HepG2 (cell line): ENCODE measurements at regions not wholly inside any gene's neighbourhood (a gene's known extent, or its start where the extent isn't known, plus 50 kb on each side); places are given as distances from the start of the nearest gene placed in this dataset.

ENCODE experiments used
- ATF3 ChIP-seq: sonication (generic); formaldehyde crosslinking; IDR thresholded peaks from 2 replicates; pipeline ENCODE4 v1.4.0; 2020; ENCODE audit warnings: missing genetic modification reagents
- ATF7 ChIP-seq, 2 experiments: fragments of 450-650 bp in 1 of 2; sonication (generic) in 1 of 2; formaldehyde crosslinking in 1 of 2; IDR thresholded peaks; 2 replicates each; pipeline versions ENCODE4 v1.4.0 to v1.6.1; 2016 to 2020; ENCODE audit warnings: antibody characterized with exemption in 1 of 2, mild to moderate bottlenecking in 1 of 2, missing genetic modification reagents in 1 of 2
- FOXA3 ChIP-seq: IDR thresholded peaks from 2 replicates; pipeline ENCODE4 v1.6.1; 2016; ENCODE audit warnings: missing genetic modification reagents, missing compliant biosample characterization
- JUND ChIP-seq: sonication (generic); formaldehyde crosslinking; IDR thresholded peaks from 2 replicates; pipeline ENCODE4 v1.8.0; 2022; ENCODE audit warnings: mild to moderate bottlenecking, missing genetic modification reagents
- PAX8 ChIP-seq: sonication (generic); formaldehyde crosslinking; IDR thresholded peaks from 2 replicates; pipeline ENCODE4 v1.8.0; 2022; ENCODE audit warnings: mild to moderate bottlenecking, missing genetic modification reagents, borderline replicate concordance
- POLR2A ChIP-seq, 2 experiments: IDR thresholded peaks; 2 replicates each; pipeline ENCODE4 v1.6.1; 2011; ENCODE audit warnings: low read depth in 2 of 2, low read length in 2 of 2, mild to moderate bottlenecking in 1 of 2, moderate library complexity in 1 of 2; ENCODE audit not compliant: insufficient read depth in 1 of 2
- TEF ChIP-seq: sonication (generic); formaldehyde crosslinking; IDR thresholded peaks from 2 replicates; pipeline ENCODE4 v1.5.0; 2020; ENCODE audit warnings: missing genetic modification reagents
- ZFP90 ChIP-seq: sonication (generic); formaldehyde crosslinking; IDR thresholded peaks from 2 replicates; pipeline ENCODE4 v1.8.0; 2022; ENCODE audit warnings: missing genetic modification reagents, mild to moderate bottlenecking, inconsistent platforms, borderline replicate concordance
- ZNF589 ChIP-seq: sonication (generic); formaldehyde crosslinking; conservative IDR thresholded peaks from 2 replicates; pipeline ENCODE4 v1.8.0; 2022; ENCODE audit warnings: mild to moderate bottlenecking, moderate library complexity, missing genetic modification reagents
- ZNF747 ChIP-seq: sonication (generic); formaldehyde crosslinking; IDR thresholded peaks from 2 replicates; pipeline ENCODE4 v1.8.1; 2023; ENCODE audit warnings: missing genetic modification reagents, mild to moderate bottlenecking, borderline replicate concordance
- ZNF761 ChIP-seq: sonication (generic); formaldehyde crosslinking; conservative IDR thresholded peaks from 2 replicates; pipeline ENCODE4 v1.4.0; 2020; ENCODE audit warnings: mild to moderate bottlenecking, missing genetic modification reagents
- TF ChIP-seq, protein P1 (sequence below): sonication (generic); formaldehyde crosslinking; IDR thresholded peaks from 2 replicates; pipeline ENCODE4 v1.8.1; 2023; ENCODE audit warnings: missing genetic modification reagents, inconsistent platforms, borderline replicate concordance
- TF ChIP-seq, protein P2 (sequence below): sonication (generic); formaldehyde crosslinking; IDR thresholded peaks from 2 replicates; pipeline ENCODE4 v1.5.1; 2020; ENCODE audit warnings: mild to moderate bottlenecking, missing genetic modification reagents, moderate library complexity
- TF ChIP-seq, protein P3 (sequence below): IDR thresholded peaks from 2 replicates; pipeline ENCODE4 v1.6.1; 2016; ENCODE audit warnings: missing genetic modification reagents, missing compliant biosample characterization

- TF ChIP-seq, protein P1, sequence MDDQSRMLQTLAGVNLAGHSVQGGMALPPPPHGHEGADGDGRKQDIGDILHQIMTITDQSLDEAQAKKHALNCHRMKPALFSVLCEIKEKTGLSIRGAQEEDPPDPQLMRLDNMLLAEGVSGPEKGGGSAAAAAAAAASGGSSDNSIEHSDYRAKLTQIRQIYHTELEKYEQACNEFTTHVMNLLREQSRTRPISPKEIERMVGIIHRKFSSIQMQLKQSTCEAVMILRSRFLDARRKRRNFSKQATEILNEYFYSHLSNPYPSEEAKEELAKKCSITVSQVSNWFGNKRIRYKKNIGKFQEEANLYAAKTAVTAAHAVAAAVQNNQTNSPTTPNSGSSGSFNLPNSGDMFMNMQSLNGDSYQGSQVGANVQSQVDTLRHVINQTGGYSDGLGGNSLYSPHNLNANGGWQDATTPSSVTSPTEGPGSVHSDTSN (CRISPR knock-in tag), result no peak
- no peak for TF ChIP-seq ZFP90 (CRISPR knock-in tag)
- no peak for TF ChIP-seq ZNF747 (CRISPR knock-in tag)
- no peak for TF ChIP-seq POLR2A (IDR thresholded peaks at IDR 0.05; ENCODE audit: insufficient read depth in 1 of 2, low read depth in 2 of 2, low read length in 2 of 2)
- no peak for TF ChIP-seq ZNF761 (CRISPR knock-in tag)
- no peak for TF ChIP-seq JUND (CRISPR knock-in tag)
- TF ChIP-seq FOXA3 (CRISPR knock-in tag), result no peak
- TF ChIP-seq ZNF589, result no peak
- TF ChIP-seq ATF7 (IDR thresholded peaks at IDR 0.05), result no peak
- TF ChIP-seq ATF7 (CRISPR knock-in tag; IDR thresholded peaks at IDR 0.05), result no peak
- TF ChIP-seq, protein P2, sequence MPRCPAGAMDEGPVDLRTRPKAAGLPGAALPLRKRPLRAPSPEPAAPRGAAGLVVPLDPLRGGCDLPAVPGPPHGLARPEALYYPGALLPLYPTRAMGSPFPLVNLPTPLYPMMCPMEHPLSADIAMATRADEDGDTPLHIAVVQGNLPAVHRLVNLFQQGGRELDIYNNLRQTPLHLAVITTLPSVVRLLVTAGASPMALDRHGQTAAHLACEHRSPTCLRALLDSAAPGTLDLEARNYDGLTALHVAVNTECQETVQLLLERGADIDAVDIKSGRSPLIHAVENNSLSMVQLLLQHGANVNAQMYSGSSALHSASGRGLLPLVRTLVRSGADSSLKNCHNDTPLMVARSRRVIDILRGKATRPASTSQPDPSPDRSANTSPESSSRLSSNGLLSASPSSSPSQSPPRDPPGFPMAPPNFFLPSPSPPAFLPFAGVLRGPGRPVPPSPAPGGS (CRISPR knock-in tag), result no peak
- no peak for TF ChIP-seq ATF3
- no peak for TF ChIP-seq TEF (CRISPR knock-in tag)
- TF ChIP-seq, protein P3, sequence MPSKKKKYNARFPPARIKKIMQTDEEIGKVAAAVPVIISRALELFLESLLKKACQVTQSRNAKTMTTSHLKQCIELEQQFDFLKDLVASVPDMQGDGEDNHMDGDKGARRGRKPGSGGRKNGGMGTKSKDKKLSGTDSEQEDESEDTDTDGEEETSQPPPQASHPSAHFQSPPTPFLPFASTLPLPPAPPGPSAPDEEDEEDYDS (CRISPR knock-in tag), result no peak
- TF ChIP-seq PAX8 (CRISPR knock-in tag), result no peak
These were observed 403.0 kb upstream of the ID2 start for GRCh38 chr2:8278709-8279354.
